22Rv1 (cell line): ENCODE measurements at regions not wholly inside any gene's neighbourhood (a gene's known extent, or its start where the extent isn't known, plus 50 kb on each side); places are given as distances from the start of the nearest gene placed in this dataset.

Experiments
- H3K27ac ChIP-seq: fragments of 450-650 bp; 2 replicates; pipeline ENCODE4 v1.5.1; 2017
- ZFX ChIP-seq: fragments of 450-650 bp; IDR thresholded peaks from 2 replicates; pipeline ENCODE4 v1.6.1; 2017; ENCODE audit warnings: antibody characterized with exemption, borderline replicate concordance
- TF ChIP-seq, protein P1 (sequence below): fragments of 450-650 bp; IDR thresholded peaks from 2 replicates; pipeline ENCODE4 v1.5.1; 2017; ENCODE audit warnings: mild to moderate bottlenecking

- TF ChIP-seq, protein P1, sequence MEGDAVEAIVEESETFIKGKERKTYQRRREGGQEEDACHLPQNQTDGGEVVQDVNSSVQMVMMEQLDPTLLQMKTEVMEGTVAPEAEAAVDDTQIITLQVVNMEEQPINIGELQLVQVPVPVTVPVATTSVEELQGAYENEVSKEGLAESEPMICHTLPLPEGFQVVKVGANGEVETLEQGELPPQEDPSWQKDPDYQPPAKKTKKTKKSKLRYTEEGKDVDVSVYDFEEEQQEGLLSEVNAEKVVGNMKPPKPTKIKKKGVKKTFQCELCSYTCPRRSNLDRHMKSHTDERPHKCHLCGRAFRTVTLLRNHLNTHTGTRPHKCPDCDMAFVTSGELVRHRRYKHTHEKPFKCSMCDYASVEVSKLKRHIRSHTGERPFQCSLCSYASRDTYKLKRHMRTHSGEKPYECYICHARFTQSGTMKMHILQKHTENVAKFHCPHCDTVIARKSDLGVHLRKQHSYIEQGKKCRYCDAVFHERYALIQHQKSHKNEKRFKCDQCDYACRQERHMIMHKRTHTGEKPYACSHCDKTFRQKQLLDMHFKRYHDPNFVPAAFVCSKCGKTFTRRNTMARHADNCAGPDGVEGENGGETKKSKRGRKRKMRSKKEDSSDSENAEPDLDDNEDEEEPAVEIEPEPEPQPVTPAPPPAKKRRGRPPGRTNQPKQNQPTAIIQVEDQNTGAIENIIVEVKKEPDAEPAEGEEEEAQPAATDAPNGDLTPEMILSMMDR: no peak
- TF ChIP-seq ZFX: no peak
- no peak overlapping the region for H3K27ac ChIP-seq
These were observed 1278.8 kb upstream of the MIR17HG start for GRCh38 chr13:90068658-90069057.

DNA sequence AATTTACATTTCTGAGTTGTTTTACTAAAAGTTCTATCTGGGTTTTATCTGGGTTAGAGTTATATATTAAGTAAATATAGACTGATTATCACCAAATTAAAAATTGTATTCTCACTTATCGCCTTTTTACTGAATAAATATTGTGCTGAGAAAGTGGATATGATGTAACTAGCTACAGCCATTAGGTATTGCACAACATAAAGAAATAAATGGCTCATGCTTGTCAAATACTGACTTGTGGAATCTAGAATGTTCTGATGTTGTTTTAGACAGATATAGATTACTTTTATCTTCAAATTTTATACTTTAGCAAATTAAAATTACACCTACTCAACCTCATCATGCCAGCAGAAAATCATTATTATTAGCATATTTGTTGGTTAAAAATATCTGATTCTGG lies 1277.1 kb upstream of the MIR17HG start:
- H3K27ac ChIP-seq: no peak overlapping the region
- no peak for TF ChIP-seq ZFX
- TF ChIP-seq, protein P1: no peak

GRCh38 chr13:90070837-90071525 lies 1276.5 kb upstream of the MIR17HG start:
- H3K27ac ChIP-seq: no peak overlapping the region
- TF ChIP-seq, protein P1: no peak
- TF ChIP-seq ZFX: no peak

- no peak overlapping the region for H3K27ac ChIP-seq
- TF ChIP-seq ZFX: no peak
- TF ChIP-seq, protein P1: no peak
These were observed 1262.7 kb upstream of the MIR17HG start for GRCh38 chr13:90084684-90085290.

GRCh38 chr13:90089051-90089450 lies 1258.4 kb upstream of the MIR17HG start:
- TF ChIP-seq, protein P1: no peak
- no peak for TF ChIP-seq ZFX
- no peak overlapping the region for H3K27ac ChIP-seq

GRCh38 chr13:90091611-90092010 lies 1255.9 kb upstream of the MIR17HG start:
- TF ChIP-seq, protein P1: no peak
- TF ChIP-seq ZFX: no peak
- H3K27ac ChIP-seq: no peak overlapping the region

DNA sequence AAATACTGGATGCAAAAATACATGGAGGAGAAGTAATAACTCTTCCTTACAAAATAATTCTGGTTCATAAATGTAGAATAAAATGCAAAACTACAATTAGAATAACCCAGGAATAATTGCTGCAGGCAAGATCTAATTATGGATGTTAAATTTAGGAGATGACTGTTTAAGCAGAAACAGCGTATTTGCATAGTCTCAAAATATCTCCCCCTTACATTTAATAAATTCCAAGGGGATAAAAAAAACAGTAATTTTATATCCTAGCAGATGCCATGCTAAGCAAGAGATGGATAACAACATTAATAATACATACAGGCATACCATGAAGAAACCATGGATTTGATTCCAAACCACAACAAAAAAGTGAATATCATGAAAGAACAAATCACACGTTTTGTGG lies 1253.1 kb upstream of the MIR17HG start:
- TF ChIP-seq ZFX: no peak
- TF ChIP-seq, protein P1: no peak
- H3K27ac ChIP-seq: no peak overlapping the region
